GM19455 (cell line): ENCODE measurements at regions not wholly inside any gene's neighbourhood (a gene's known extent, or its start where the extent isn't known, plus 50 kb on each side); places are given as distances from the start of the nearest gene placed in this dataset.
A peak's percentile ranks its signal among the peaks of the same experiment; 100 is the strongest.
"Not testable (repeated sequence)": the region's sequence is repeated elsewhere in the genome, so short reads cannot be mapped to it uniquely, and the experiment has no call there.

ENCODE experiments used
- ATAC-seq: cut with Tn5 transposase; IDR thresholded peaks from one replicate; pipeline ENCODE4 v1.9.1; 2021; ENCODE audit not compliant: unreplicated experiment

DNA sequence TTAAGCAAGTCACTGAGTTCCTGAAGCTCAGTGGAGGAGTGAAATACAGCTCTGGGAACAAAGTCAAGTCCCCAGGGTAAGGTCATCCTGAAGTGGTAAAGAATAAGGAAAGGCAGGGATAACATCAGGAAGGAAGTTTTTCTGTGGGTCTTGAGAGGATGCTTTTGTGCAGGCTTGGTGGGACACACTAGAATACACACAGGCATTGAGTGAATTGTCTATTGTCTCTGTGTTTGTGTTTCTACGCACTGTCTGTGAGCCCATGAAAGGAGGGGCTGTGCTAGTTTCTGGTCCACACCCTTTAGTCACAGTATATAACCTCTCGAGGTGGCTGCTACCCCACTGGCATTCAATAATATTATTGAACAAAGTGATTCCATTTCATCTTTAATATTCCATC is 95.8 kb upstream of the ABCB5 start:
- ATAC-seq = no peak

- ATAC-seq = no peak
Observed at GRCh38 chr7:20520530-20520929, 94.9 kb upstream of the ABCB5 start.

GRCh38 chr7:20521243-20521642 is 94.2 kb upstream of the ABCB5 start:
- no peak for ATAC-seq

DNA sequence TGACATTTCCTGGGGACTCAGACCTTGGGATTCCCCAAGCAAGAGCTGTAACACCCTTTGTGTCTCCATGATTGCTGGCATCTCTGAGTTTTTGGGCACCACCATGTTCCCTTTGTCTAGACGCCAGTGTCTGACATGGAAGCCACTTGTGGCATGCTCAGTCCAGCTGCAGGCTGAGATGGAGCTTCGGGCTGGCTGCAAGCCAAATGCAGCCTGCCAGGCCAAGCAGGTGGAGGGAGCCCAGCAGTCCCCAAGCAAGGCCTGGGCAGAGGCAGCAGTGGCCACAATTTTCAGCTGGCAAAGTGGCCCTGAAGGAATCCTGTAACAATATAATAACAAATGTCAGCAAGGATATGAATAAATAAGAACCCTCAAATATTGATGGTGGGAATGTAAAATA is 86.2 kb upstream of the ABCB5 start:
- no peak for ATAC-seq

DNA sequence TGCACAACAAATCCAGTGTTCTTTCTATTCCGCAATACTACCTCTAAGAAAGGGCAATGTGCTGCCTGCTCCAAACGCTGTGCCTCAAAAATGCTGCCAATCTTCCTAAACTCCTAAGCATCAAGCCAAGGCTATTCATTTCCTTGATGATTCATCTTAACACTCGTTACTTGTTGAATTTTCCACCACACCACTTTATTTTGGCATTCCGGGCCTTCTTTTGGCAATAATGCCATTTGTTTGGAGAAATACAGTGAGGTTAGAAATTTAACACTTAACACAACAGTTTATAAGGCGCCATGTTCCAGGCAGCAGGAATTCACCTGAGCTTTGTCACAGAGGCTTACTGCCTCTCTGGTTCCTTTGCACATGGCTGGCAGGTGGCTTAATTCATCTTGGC is 82.6 kb upstream of the ABCB5 start:
- no peak for ATAC-seq

- ATAC-seq = no peak
Observed at GRCh38 chr7:20534543-20534942, 80.9 kb upstream of the ABCB5 start.

- ATAC-seq = no peak
Observed at GRCh38 chr7:20535541-20535940, 79.9 kb upstream of the ABCB5 start.

DNA sequence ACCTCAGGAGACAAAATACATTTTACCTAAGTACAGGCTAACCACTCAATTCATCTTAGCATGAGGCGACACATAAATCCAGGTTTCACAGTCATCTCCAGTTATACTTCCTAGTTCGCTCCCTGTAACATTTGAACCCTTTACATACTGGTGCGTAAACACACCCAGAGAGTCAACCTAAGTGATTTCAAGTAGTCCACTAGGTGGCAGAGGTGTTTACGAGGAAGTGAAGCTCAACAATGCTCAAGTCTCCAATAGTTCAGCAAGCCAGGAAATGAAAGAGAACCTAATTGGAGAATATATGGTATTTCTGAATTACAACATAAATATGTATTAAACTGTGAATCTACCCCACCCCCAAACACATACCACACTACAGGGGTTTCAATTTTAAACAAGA is 76.3 kb upstream of the ABCB5 start:
- no peak for ATAC-seq

- peak; percentile 69 for ATAC-seq
Observed at GRCh38 chr7:20541608-20542349, 73.7 kb upstream of the ABCB5 start.

GRCh38 chr7:20542594-20542993 is 72.9 kb upstream of the ABCB5 start:
- no peak for ATAC-seq

- no peak for ATAC-seq
Observed at GRCh38 chr7:20543500-20543899, 72.0 kb upstream of the ABCB5 start.

GRCh38 chr7:20545016-20545415 is 70.5 kb upstream of the ABCB5 start:
- ATAC-seq = no peak

- not testable (repeated sequence) for ATAC-seq
Observed at GRCh38 chr7:20546958-20547357, 68.5 kb upstream of the ABCB5 start.

DNA sequence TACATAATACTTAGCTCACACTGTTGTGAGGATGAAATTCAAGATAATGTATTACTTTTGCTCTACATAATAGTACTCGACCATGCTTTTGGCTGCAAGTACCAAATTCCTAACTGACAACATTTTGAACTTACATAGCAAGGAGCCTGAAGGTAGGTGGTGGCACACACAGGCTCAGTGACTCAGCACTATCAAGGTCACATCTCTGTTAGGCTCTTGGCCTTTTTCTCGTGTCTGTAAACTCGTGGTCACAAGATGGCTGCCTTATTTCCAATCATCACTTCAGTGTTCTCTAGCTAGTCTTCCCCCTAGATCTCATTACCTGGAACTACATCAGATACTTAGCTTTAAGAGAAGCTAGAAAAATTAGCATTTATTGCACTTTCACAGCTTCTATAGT is 61.4 kb upstream of the ABCB5 start:
- no peak for ATAC-seq

GRCh38 chr7:20556091-20556490 is 59.4 kb upstream of the ABCB5 start:
- ATAC-seq = no peak

- ATAC-seq = no peak
Observed at GRCh38 chr7:20557116-20557515, 58.4 kb upstream of the ABCB5 start.

DNA sequence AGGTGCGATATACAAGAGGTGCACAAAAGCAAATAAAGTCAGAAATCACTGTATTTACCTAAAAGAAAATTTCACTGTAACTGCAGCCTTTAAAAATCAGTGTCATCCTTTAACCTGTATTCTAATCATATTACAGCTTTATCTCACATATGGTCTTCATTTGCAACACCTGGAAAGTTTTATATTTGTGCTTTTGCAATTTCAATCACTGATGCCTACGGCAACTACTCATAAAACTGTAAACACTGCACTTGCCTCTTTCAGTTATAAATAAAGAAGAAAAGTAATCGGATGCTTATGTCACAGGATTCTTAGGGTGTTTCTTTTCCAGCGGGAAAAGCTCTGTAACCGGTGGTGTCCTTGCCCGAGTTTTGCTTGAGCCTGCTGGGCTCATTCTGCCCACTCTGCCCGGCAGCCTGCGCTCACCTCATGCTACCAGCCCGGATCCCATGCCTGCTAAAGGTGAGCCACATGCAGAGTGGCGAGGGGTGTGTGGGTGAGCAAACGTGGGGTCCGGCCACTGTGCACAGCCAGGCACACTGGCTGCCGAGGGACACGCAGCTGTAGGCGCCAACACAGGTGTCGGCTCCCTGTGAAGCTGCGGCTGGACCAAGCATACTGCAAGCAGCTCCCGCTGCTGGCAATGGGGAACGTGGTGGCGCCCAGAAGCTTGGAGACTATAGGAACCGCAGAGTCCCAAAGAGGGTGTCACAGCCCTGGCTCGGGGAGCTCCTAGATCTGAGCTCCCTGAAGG is 56.3 kb upstream of the ABCB5 start:
- ATAC-seq = no peak

GRCh38 chr7:20559883-20560282 is 55.6 kb upstream of the ABCB5 start:
- ATAC-seq = no peak

- ATAC-seq = no peak
Observed at GRCh38 chr7:20560325-20561180, 54.9 kb upstream of the ABCB5 start.

DNA sequence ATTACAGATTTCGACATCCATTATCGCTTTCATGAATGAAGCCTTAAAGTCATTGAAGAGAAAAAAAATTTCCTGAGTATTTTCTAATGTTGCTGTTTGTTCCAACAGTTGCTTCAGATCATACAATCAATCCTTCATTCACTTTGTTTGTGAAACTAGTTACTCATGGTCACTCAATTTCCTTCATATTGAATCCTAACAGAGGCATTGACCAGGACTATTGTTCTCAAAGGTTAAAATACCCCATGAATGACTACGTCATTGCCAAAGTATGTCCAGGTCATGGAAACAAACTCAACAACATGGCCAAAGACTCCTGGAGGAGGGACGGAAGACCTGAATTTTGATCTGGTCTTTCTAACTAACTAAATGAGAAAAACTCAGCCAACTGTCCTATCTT is 54.0 kb upstream of the ABCB5 start:
- ATAC-seq = no peak

DNA sequence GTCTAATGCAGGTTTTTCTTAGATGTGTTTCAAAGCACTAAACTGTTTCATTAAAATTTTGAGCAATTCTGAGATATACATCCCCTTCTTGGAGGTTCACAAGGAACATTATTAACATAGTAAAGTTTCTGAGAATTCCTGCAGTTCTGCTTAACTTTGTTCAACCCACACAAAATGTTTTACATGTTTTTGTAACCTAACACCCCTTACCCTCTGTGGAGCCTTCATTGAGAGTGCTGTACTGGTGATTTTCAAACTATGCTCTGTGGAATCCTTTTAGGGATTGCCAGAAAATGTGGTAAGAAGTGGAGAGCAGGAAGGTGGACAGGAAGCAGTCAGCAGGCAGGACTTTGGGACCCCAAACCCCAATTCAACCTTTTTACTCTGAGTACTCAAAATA is 53.6 kb upstream of the ABCB5 start:
- no peak for ATAC-seq

- ATAC-seq = no peak
Observed at GRCh38 chr7:20562461-20562860, 53.0 kb upstream of the ABCB5 start.
